ENCODE measurements at regions not wholly inside any gene's neighbourhood (a gene's known extent, or its start where the extent isn't known, plus 50 kb on each side); places are given as distances from the start of the nearest gene placed in this dataset.
A peak's percentile ranks its signal among the peaks of the same experiment; 100 is the strongest.

- no peak for DNase-seq
- TF ChIP-seq CTCF (IDR thresholded peaks at IDR 0.05; ENCODE audit: low read depth, low read length) = no peak
- Histone ChIP-seq H3K9me3 (ENCODE audit: severe bottlenecking) (no peaks in the 10 kb centered on the region), H3K27me3 (ENCODE audit: insufficient read depth, low read depth, severe bottlenecking) (no peaks in the 10 kb centered on the region), H3K4me3 (ENCODE audit: low read depth, low read length) (no peak overlapping the region), H3K27ac (no peak overlapping the region), H3K36me3 (no peaks in the 10 kb centered on the region)
Observed at GRCh38 chr5:155278532-155278931, 265.0 kb downstream of the KIF4B start.

GRCh38 chr5:155282503-155283107 lies 269.1 kb downstream of the KIF4B start:
- TF ChIP-seq CTCF (IDR thresholded peaks at IDR 0.05; ENCODE audit: low read depth, low read length) = no peak
- Histone ChIP-seq H3K27ac (no peak overlapping the region), H3K4me3 (ENCODE audit: low read depth, low read length) (no peak overlapping the region), H3K36me3 (no peaks in the 10 kb centered on the region), H3K27me3 (ENCODE audit: insufficient read depth, low read depth, severe bottlenecking) (no peaks in the 10 kb centered on the region), H3K9me3 (ENCODE audit: severe bottlenecking) (no peaks in the 10 kb centered on the region)
- no peak for DNase-seq

- H3K36me3 ChIP-seq = no peaks in the 10 kb centered on the region
- no peak for TF ChIP-seq CTCF (IDR thresholded peaks at IDR 0.05; ENCODE audit: low read depth, low read length)
- DNase-seq = no peak
- no peak overlapping the region for H3K27ac ChIP-seq
- H3K4me3 ChIP-seq (ENCODE audit: low read depth, low read length) = no peak overlapping the region
- no peaks in the 10 kb centered on the region for H3K9me3 ChIP-seq (ENCODE audit: severe bottlenecking)
- H3K27me3 ChIP-seq (ENCODE audit: insufficient read depth, low read depth, severe bottlenecking) = no peaks in the 10 kb centered on the region
Observed at GRCh38 chr5:155285706-155286105, 272.2 kb downstream of the KIF4B start.

- no peaks in the 10 kb centered on the region for H3K27me3 ChIP-seq (ENCODE audit: insufficient read depth, low read depth, severe bottlenecking)
- DNase-seq = no peak
- TF ChIP-seq CTCF (IDR thresholded peaks at IDR 0.05; ENCODE audit: low read depth, low read length) = no peak
- no peak overlapping the region for H3K27ac ChIP-seq
- H3K9me3 ChIP-seq (ENCODE audit: severe bottlenecking) = no peaks in the 10 kb centered on the region
- H3K4me3 ChIP-seq (ENCODE audit: low read depth, low read length) = no peak overlapping the region
- H3K36me3 ChIP-seq = no peaks in the 10 kb centered on the region
Observed at GRCh38 chr5:155290937-155291336, 277.4 kb downstream of the KIF4B start.

- Histone ChIP-seq H3K36me3 (no peaks in the 10 kb centered on the region), H3K9me3 (ENCODE audit: severe bottlenecking) (no peaks in the 10 kb centered on the region), H3K4me3 (ENCODE audit: low read depth, low read length) (no peak overlapping the region), H3K27ac (peak overlapping the region; percentile 0; the same call in 1 of the 2 replicates), H3K27me3 (ENCODE audit: insufficient read depth, low read depth, severe bottlenecking) (no peaks in the 10 kb centered on the region)
- no peak for TF ChIP-seq CTCF (IDR thresholded peaks at IDR 0.05; ENCODE audit: low read depth, low read length)
- peak; percentile 58 for DNase-seq
Observed at GRCh38 chr5:155293605-155294178, 280.1 kb downstream of the KIF4B start.

GRCh38 chr5:155295111-155295510 lies 281.6 kb downstream of the KIF4B start:
- no peak for TF ChIP-seq CTCF (IDR thresholded peaks at IDR 0.05; ENCODE audit: low read depth, low read length)
- Histone ChIP-seq H3K4me3 (ENCODE audit: low read depth, low read length) (no peak overlapping the region), H3K27ac (no peak overlapping the region), H3K36me3 (no peaks in the 10 kb centered on the region), H3K9me3 (ENCODE audit: severe bottlenecking) (no peaks in the 10 kb centered on the region), H3K27me3 (ENCODE audit: insufficient read depth, low read depth, severe bottlenecking) (no peaks in the 10 kb centered on the region)
- DNase-seq = no peak

Measured in WERI-Rb-1 (cell line).